ENCODE measurements at regions not wholly inside any gene's neighbourhood (a gene's known extent, or its start where the extent isn't known, plus 50 kb on each side); places are given as distances from the start of the nearest gene placed in this dataset.

- TF ChIP-seq POLR2AphosphoS5 (IDR thresholded peaks at IDR 0.05; ENCODE audit: low read depth, low read length) (no peak), POLR2A (IDR thresholded peaks at IDR 0.05; ENCODE audit: low read depth, low read length) (no peak), TAF1 (IDR thresholded peaks at IDR 0.05; ENCODE audit: borderline replicate concordance, low read depth, low read length) (no peak)
Measured at GRCh38 chrX:1754077-1754476, 139.2 kb downstream of the ASMT start.

Measured in GM12892 (cell line).